ENCODE measurements at regions not wholly inside any gene's neighbourhood (a gene's known extent, or its start where the extent isn't known, plus 50 kb on each side); places are given as distances from the start of the nearest gene placed in this dataset.

DNA sequence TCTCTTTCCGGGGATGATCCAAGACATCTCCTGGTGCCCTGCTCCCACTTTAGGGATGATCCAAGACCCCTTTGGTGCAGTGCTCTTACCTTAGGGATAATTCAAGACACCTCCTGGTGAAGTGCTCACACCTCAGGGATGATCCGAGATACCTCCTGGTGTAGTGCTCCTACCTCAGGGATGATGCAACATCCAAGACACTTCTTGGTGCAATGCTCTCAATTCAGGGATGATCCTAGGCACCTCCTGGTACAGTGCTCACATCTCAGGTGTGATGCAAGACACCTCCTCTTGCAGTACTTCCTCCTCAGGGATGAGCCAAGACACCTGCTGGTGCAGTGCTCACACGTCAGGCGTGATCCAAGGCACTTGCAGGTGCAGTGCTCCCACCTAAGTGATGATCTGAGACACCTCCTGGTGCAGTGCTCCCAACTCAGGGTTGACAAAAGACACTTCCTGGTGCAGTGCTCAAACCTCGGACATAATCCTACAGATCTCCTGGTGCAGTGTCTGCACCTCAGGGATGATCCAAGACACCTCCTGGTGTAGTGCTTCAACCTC is 122.3 kb downstream of the ASB1 start:
- TF ChIP-seq, protein P1, sequence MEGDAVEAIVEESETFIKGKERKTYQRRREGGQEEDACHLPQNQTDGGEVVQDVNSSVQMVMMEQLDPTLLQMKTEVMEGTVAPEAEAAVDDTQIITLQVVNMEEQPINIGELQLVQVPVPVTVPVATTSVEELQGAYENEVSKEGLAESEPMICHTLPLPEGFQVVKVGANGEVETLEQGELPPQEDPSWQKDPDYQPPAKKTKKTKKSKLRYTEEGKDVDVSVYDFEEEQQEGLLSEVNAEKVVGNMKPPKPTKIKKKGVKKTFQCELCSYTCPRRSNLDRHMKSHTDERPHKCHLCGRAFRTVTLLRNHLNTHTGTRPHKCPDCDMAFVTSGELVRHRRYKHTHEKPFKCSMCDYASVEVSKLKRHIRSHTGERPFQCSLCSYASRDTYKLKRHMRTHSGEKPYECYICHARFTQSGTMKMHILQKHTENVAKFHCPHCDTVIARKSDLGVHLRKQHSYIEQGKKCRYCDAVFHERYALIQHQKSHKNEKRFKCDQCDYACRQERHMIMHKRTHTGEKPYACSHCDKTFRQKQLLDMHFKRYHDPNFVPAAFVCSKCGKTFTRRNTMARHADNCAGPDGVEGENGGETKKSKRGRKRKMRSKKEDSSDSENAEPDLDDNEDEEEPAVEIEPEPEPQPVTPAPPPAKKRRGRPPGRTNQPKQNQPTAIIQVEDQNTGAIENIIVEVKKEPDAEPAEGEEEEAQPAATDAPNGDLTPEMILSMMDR (IDR thresholded peaks at IDR 0.05; ENCODE audit: borderline replicate concordance, insufficient read depth, low read depth, low read length) = no peak
- H3K4me3 ChIP-seq (ENCODE audit: low read depth, low read length) = no peak overlapping the region

- H3K4me3 ChIP-seq (ENCODE audit: low read depth, low read length) = no peak overlapping the region
- TF ChIP-seq, protein P1 (IDR thresholded peaks at IDR 0.05; ENCODE audit: borderline replicate concordance, insufficient read depth, low read depth, low read length) = no peak
Measured at GRCh38 chr2:238549866-238550265, 123.1 kb downstream of the ASB1 start.

DNA sequence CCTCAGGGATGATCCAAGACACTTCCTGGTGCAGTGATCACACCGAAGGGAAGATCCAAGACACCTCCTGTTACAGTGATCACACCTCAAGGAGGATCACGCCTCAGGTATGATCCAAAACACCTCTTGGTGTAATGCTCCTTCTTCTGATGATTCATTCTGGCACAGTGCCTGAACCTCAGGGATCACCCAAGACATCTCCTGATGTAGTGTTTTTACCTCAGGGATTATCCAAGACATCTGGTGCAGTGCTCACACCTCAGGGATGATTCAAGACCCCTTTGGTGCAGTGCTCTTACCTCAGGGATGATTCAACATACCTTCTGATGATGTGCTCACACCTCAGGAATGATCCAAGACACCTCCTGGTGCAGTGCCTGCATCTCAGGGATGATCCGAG is 124.4 kb downstream of the ASB1 start:
- H3K4me3 ChIP-seq (ENCODE audit: low read depth, low read length) = no peak overlapping the region
- TF ChIP-seq, protein P1 (IDR thresholded peaks at IDR 0.05; ENCODE audit: borderline replicate concordance, insufficient read depth, low read depth, low read length) = no peak

DNA sequence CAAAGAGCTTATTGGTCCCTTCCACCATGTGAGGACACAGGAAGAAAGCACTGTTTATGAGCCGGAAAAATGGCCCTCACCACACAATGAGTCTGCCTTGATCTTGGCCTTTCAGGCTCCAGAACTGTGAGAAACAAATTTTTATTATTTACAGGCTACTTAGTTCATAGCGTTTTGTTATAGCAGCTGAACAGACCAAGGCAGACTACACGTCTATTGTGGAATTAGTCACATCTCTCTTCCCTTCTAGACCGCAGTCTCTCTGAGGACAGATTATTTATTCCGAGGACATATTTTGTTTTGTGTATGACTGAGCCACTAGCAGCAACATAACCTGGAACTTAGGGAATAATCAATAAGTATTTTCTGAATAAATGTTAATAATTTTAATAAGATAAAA is 125.5 kb downstream of the ASB1 start:
- TF ChIP-seq, protein P1 (IDR thresholded peaks at IDR 0.05; ENCODE audit: borderline replicate concordance, insufficient read depth, low read depth, low read length) = no peak
- no peak overlapping the region for H3K4me3 ChIP-seq (ENCODE audit: low read depth, low read length)

DNA sequence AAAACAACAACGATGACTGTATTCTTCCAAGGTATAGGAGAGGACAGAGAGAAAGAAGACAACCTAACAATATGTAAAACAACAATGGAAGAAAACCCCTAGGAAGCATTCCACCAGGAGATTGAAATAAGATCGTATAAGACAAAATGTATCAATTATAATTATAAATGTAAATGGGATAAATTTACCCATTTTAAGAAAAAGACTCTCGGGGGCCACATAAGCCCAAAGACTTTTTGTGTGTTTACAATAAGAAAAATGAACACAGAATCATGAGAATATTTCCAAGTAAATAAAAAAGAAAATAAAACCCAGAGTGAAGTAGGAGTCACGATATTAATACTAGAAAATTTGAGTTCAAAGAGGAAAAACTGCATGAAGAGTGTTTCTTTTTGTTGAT is 126.4 kb downstream of the ASB1 start:
- TF ChIP-seq, protein P1 (IDR thresholded peaks at IDR 0.05; ENCODE audit: borderline replicate concordance, insufficient read depth, low read depth, low read length) = no peak
- H3K4me3 ChIP-seq (ENCODE audit: low read depth, low read length) = no peak overlapping the region

DNA sequence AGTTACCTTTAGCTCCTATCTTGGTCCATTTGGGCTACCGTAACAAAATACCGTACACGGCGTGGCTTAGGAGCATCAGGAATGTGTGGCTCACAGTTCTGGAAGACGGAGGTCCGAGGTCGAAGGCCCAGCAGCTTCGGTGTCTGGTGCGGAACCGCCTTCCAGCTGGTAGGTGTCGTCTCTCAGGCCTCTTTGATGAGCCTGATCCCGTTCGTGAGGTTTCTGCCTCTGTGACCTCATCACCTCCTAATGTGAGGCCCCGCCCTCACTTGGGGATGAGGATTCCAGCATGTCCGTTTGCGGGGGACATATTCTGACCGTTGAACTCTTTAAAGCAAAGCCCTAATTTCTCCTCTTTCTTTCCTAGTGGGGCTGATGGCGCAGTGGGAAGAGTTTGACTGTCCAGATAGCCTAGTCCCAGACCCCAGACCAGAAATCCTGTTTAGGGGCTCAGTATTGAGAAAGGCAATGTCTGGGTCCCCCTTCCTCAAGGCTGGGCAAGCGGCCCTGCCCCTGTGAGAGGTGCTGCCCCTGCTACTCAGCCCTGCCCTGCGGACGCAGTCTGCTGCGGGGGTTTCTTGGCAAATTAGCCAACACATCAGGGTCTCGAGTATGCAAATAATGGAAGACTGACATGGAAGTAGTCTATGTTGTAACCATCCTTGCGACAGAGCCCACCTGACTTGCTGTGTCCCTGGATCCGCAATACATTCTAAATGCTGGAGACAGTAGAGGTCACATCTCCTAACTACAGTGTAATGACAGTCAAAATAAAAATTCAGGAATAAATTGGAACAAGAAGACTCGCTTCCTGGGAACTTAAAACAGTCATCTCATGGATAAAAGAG is 128.0 kb downstream of the ASB1 start:
- no peak overlapping the region for H3K4me3 ChIP-seq (ENCODE audit: low read depth, low read length)
- TF ChIP-seq, protein P1 (IDR thresholded peaks at IDR 0.05; ENCODE audit: borderline replicate concordance, insufficient read depth, low read depth, low read length) = no peak

All from GM12875 (cell line).